Ishikawa (cell line): ENCODE measurements at regions not wholly inside any gene's neighbourhood (a gene's known extent, or its start where the extent isn't known, plus 50 kb on each side); places are given as distances from the start of the nearest gene placed in this dataset.

Source experiments
- CEBPB ChIP-seq: IDR thresholded peaks from 2 replicates; pipeline ENCODE4 v1.6.1; 2012
- CREB1 ChIP-seq: IDR thresholded peaks from 2 replicates; pipeline ENCODE4 v1.6.1; 2012; ENCODE audit warnings: low read depth
- EGR1 ChIP-seq: IDR thresholded peaks from 2 replicates; pipeline ENCODE4 v1.6.1; 2012
- EP300 ChIP-seq: IDR thresholded peaks from 2 replicates; pipeline ENCODE4 v1.6.1; 2012; ENCODE audit warnings: borderline replicate concordance
- FOXM1 ChIP-seq: IDR thresholded peaks from 2 replicates; pipeline ENCODE4 v1.6.1; 2012; ENCODE audit warnings: low read depth, borderline replicate concordance
- NFIC ChIP-seq: IDR thresholded peaks from 2 replicates; pipeline ENCODE4 v1.6.1; 2012
- RAD21 ChIP-seq: IDR thresholded peaks from 2 replicates; pipeline ENCODE4 v1.6.1; 2012; ENCODE audit warnings: low read depth
- TAF1 ChIP-seq: IDR thresholded peaks from 2 replicates; pipeline ENCODE4 v1.6.1; 2012; ENCODE audit warnings: low read depth, mild to moderate bottlenecking
- TCF12 ChIP-seq: IDR thresholded peaks from 2 replicates; pipeline ENCODE4 v1.6.1; 2012; ENCODE audit warnings: low read depth
- TEAD4 ChIP-seq: IDR thresholded peaks from 2 replicates; pipeline ENCODE4 v1.6.1; 2012
- YY1 ChIP-seq: IDR thresholded peaks from 2 replicates; pipeline ENCODE4 v1.6.1; 2012; ENCODE audit warnings: low read depth
- ZBTB7A ChIP-seq: IDR thresholded peaks from 2 replicates; pipeline ENCODE4 v1.6.1; 2012; ENCODE audit warnings: low read depth
- TF ChIP-seq, protein P1 (sequence below): IDR thresholded peaks from 2 replicates; pipeline ENCODE4 v1.6.1; 2012
- TF ChIP-seq, protein P2 (sequence below): IDR thresholded peaks from 2 replicates; pipeline ENCODE4 v1.6.1; 2012; ENCODE audit warnings: low read depth, mild to moderate bottlenecking
- TF ChIP-seq, protein P3 (sequence below): IDR thresholded peaks from 2 replicates; pipeline ENCODE4 v1.6.1; 2012

DNA sequence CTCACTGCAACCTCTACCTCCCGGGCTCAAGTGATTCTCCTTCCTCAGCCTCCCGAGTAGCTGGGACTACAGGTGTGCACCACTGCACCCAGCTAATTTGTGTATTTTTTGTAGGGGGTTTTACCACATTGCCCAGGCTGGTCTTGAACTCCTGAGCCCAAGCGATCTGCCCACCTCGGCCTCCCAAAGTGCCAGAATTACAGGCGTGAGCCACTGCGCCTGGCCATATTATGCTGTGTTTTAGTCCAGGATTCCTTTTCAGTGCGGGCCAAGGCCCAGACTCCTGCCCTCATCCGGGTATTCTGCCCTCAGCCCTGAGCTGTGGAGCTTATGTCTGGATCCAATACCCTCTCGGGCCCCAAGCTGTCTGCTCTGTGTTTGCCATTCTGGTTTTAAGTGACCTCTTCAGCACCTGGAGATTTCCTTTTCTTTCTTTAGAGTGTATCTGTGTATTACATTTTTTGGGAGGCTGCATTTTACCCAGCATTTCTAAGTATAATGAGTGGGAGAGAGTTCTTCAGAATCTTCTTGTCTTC lies 114.9 kb downstream of the BUB3 start:
- TF ChIP-seq TCF12 = no peak

DNA sequence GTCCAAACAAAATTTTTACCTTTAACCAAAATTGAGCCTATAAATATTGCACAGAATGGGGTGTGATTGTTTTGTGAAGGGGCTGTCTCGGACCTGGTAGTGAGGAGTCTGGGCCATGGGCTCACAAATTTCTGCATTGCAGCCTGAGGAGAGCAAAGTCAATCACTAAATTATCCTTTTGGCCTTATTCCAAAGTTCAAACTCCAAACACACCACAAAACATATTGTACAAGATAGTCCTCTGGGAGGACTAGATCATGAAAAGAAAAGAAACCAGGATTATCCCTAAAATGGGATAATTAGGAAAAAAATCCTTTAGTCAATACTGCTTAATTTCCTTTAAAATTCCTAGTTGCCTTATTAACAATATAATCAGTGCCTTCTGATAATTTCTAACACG lies 115.5 kb downstream of the BUB3 start:
- TF ChIP-seq FOXM1 (no peak), TEAD4 (no peak), EGR1 (no peak), CEBPB (no peak)
- TF ChIP-seq, protein P1, sequence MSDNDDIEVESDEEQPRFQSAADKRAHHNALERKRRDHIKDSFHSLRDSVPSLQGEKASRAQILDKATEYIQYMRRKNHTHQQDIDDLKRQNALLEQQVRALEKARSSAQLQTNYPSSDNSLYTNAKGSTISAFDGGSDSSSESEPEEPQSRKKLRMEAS = no peak
- TF ChIP-seq, protein P2, sequence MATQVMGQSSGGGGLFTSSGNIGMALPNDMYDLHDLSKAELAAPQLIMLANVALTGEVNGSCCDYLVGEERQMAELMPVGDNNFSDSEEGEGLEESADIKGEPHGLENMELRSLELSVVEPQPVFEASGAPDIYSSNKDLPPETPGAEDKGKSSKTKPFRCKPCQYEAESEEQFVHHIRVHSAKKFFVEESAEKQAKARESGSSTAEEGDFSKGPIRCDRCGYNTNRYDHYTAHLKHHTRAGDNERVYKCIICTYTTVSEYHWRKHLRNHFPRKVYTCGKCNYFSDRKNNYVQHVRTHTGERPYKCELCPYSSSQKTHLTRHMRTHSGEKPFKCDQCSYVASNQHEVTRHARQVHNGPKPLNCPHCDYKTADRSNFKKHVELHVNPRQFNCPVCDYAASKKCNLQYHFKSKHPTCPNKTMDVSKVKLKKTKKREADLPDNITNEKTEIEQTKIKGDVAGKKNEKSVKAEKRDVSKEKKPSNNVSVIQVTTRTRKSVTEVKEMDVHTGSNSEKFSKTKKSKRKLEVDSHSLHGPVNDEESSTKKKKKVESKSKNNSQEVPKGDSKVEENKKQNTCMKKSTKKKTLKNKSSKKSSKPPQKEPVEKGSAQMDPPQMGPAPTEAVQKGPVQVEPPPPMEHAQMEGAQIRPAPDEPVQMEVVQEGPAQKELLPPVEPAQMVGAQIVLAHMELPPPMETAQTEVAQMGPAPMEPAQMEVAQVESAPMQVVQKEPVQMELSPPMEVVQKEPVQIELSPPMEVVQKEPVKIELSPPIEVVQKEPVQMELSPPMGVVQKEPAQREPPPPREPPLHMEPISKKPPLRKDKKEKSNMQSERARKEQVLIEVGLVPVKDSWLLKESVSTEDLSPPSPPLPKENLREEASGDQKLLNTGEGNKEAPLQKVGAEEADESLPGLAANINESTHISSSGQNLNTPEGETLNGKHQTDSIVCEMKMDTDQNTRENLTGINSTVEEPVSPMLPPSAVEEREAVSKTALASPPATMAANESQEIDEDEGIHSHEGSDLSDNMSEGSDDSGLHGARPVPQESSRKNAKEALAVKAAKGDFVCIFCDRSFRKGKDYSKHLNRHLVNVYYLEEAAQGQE = no peak

DNA sequence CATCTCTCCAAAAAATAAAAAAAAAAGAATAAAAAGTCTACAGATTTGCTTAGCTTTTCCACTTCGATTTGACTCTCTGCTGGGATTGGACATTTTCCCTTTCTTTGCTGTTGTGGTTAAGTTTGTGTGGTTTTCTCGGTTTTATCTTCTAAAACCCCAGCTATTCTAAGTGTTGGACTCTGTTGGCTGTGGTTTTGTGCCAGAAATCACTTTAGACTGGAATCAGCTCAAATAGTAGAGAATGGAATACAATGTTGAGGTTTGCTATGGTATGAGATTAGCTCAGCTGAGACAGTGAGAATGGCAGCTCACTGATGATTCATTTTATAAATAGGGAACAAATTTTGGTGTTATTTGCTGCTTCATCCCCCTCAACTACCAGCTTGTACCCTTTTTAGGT lies 116.0 kb downstream of the BUB3 start:
- TF ChIP-seq EGR1 = no peak
- TF ChIP-seq RAD21 = no peak
- TF ChIP-seq YY1 = no peak
- TF ChIP-seq, protein P3, sequence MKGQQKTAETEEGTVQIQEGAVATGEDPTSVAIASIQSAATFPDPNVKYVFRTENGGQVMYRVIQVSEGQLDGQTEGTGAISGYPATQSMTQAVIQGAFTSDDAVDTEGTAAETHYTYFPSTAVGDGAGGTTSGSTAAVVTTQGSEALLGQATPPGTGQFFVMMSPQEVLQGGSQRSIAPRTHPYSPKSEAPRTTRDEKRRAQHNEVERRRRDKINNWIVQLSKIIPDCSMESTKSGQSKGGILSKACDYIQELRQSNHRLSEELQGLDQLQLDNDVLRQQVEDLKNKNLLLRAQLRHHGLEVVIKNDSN = no peak
- TF ChIP-seq, protein P2 = no peak
- TF ChIP-seq, protein P1 = no peak
- TF ChIP-seq NFIC = no peak
- TF ChIP-seq FOXM1 = no peak
- no peak for TF ChIP-seq TAF1

DNA sequence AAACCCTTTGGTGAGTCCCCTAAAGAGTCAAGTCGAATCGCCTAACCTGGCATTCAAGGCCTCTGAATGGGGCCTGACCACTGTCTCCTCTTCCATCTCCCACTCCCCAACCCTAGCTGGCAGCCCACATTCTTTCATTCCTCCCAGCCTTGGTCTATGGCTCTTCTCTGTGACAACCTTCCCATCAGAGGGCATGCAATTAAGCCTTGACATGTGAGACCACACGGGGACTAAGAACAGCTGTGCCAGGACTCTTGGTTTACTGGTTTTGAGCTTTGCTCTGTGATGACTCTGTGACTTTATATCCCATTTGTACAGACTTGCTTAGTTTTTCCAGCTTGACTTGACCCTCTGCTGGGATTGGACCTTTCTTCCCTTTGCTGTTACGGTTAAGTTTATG lies 116.6 kb downstream of the BUB3 start:
- no peak for TF ChIP-seq TAF1
- no peak for TF ChIP-seq EGR1
- TF ChIP-seq CEBPB = no peak
- TF ChIP-seq, protein P3 = no peak
- TF ChIP-seq FOXM1 = no peak

DNA sequence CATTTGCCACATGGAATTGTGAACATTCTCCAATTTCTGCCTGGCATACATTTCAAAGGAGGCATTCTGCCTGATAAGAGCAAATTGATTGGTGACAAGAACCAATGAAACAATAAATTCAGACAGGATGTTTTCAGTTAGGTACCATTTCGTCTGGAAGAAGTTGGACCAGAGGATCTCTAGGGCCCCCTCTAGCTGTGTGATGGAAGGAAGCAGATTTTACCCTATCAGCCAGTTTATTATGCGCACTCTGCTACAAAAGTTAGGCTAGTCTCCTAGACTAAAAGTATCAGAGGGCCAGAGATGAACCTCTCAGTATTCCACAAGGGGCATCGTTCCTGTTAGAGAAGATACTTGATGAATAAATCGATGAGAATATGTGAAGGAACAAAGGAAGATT lies 118.0 kb downstream of the BUB3 start:
- TF ChIP-seq, protein P1 = no peak
- TF ChIP-seq TAF1 (no peak), NFIC (no peak), RAD21 (no peak), TCF12 (no peak), TEAD4 (no peak), EGR1 (no peak), FOXM1 (no peak), CREB1 (no peak), CEBPB (no peak), EP300 (no peak), ZBTB7A (no peak), YY1 (no peak)
- TF ChIP-seq, protein P3 = no peak
- TF ChIP-seq, protein P2 = no peak
